T-helper 9 cell (primary cell): ENCODE measurements at regions not wholly inside any gene's neighbourhood (a gene's known extent, or its start where the extent isn't known, plus 50 kb on each side); places are given as distances from the start of the nearest gene placed in this dataset.
"Not testable (repeated sequence)": the region's sequence is repeated elsewhere in the genome, so short reads cannot be mapped to it uniquely, and the experiment has no call there.

Experiments
- DNase-seq: peaks from one replicate; pipeline ENCODE4 v3.0.0-alpha.2; 2020

GRCh38 chr3:59404851-59405250 is 355.0 kb upstream of the CFAP20DC start:
- DNase-seq, result no peak

- DNase-seq, result no peak
Measured at GRCh38 chr3:59404064-59404463, 354.2 kb upstream of the CFAP20DC start.

GRCh38 chr3:59401924-59402323 is 352.1 kb upstream of the CFAP20DC start:
- no peak for DNase-seq

GRCh38 chr3:59392116-59392515 is 342.3 kb upstream of the CFAP20DC start:
- DNase-seq, result no peak

GRCh38 chr3:59391131-59391530 is 341.3 kb upstream of the CFAP20DC start:
- DNase-seq, result no peak

GRCh38 chr3:59388555-59389270 is 338.9 kb upstream of the CFAP20DC start:
- no peak for DNase-seq

GRCh38 chr3:59386165-59386564 is 336.3 kb upstream of the CFAP20DC start:
- DNase-seq, result no peak

GRCh38 chr3:59385547-59385946 is 335.7 kb upstream of the CFAP20DC start:
- DNase-seq, result no peak

- no peak for DNase-seq
Measured at GRCh38 chr3:59381282-59381681, 331.5 kb upstream of the CFAP20DC start.

- DNase-seq, result no peak
Measured at GRCh38 chr3:59380146-59380545, 330.3 kb upstream of the CFAP20DC start.

- DNase-seq, result no peak
Measured at GRCh38 chr3:59374818-59375211, 325.0 kb upstream of the CFAP20DC start.

- no peak for DNase-seq
Measured at GRCh38 chr3:59374091-59374817, 324.4 kb upstream of the CFAP20DC start.

- no peak for DNase-seq
Measured at GRCh38 chr3:59372346-59372745, 322.5 kb upstream of the CFAP20DC start.

- no peak for DNase-seq
Measured at GRCh38 chr3:59368900-59369675, 319.3 kb upstream of the CFAP20DC start.

- DNase-seq, result no peak
Measured at GRCh38 chr3:59367150-59367549, 317.3 kb upstream of the CFAP20DC start.

- DNase-seq, result no peak
Measured at GRCh38 chr3:59366218-59366617, 316.4 kb upstream of the CFAP20DC start.

- DNase-seq, result no peak
Measured at GRCh38 chr3:59364496-59364895, 314.7 kb upstream of the CFAP20DC start.

- not testable (repeated sequence) for DNase-seq
Measured at GRCh38 chr3:59360312-59360711, 310.5 kb upstream of the CFAP20DC start.

- no peak for DNase-seq
Measured at GRCh38 chr3:59341459-59341858, 291.6 kb upstream of the CFAP20DC start.

- DNase-seq, result no peak
Measured at GRCh38 chr3:59339818-59340217, 290.0 kb upstream of the CFAP20DC start.

- DNase-seq, result no peak
Measured at GRCh38 chr3:59338934-59339333, 289.1 kb upstream of the CFAP20DC start.

- DNase-seq, result no peak
Measured at GRCh38 chr3:59335338-59335737, 285.5 kb upstream of the CFAP20DC start.

GRCh38 chr3:59334585-59334984 is 284.8 kb upstream of the CFAP20DC start:
- DNase-seq, result no peak

GRCh38 chr3:59327376-59327808 is 277.6 kb upstream of the CFAP20DC start:
- no peak for DNase-seq
